ENCODE measurements at regions not wholly inside any gene's neighbourhood (a gene's known extent, or its start where the extent isn't known, plus 50 kb on each side); places are given as distances from the start of the nearest gene placed in this dataset.

- Histone ChIP-seq H2AK5ac (ENCODE audit: low read depth, low read length) (no peak overlapping the region), H3K4me1 (replicated peaks in 1 of 4; ENCODE audit: control insufficient read depth in 3 of 4, insufficient read depth in 4 of 4, low read length in 3 of 4) (peaks cover 0 to 6% (median 0%) of the 10 kb centered on the region in 4 experiments; a peak in 2 of 7 replicates), H2AFZ (ENCODE audit: low read length) (no peak overlapping the region), H3K56ac (replicated peaks; ENCODE audit: insufficient read length, low read depth, low read length) (no peak overlapping the region), H3K79me1 (ENCODE audit: low read depth, low read length) (no peaks in the 10 kb centered on the region), H3K14ac (ENCODE audit: insufficient read length) (no peak overlapping the region), H4K5ac (ENCODE audit: insufficient read length, low read depth, low read length) (no peak overlapping the region), H2BK5ac (ENCODE audit: low read depth, low read length) (no peak overlapping the region), H3K4me3 (ENCODE audit: extremely low read depth in 1 of 4, insufficient read depth in 2 of 4, low read depth in 3 of 4, low read length in 4 of 4) (no peak overlapping the region), H3K4me2 (ENCODE audit: insufficient read depth in 1 of 2, low read depth in 2 of 2, low read length in 2 of 2) (no peak overlapping the region), H4K8ac (ENCODE audit: extremely low read depth, insufficient read depth, low read length) (no peak overlapping the region), H3K9ac (replicated peaks in 1 of 4; ENCODE audit: extremely low read depth in 1 of 4, low read depth in 3 of 4, low read length in 3 of 4) (no peak overlapping the region), H2BK12ac (ENCODE audit: low read depth, low read length) (no peak overlapping the region), H3K36me3 (ENCODE audit: control insufficient read depth in 2 of 4, insufficient read depth in 4 of 4, low read length in 3 of 4) (no peaks in the 10 kb centered on the region), H3K9me3 (ENCODE audit: insufficient read depth in 2 of 2, low read depth in 1 of 2, low read length in 1 of 2) (no peaks in the 10 kb centered on the region), H2BK120ac (replicated peaks; ENCODE audit: low read depth, low read length) (no peak overlapping the region), H2BK20ac (ENCODE audit: low read length) (no peak overlapping the region), H3K79me2 (ENCODE audit: control insufficient read depth in 1 of 2, insufficient read depth in 2 of 2, low read length in 2 of 2) (no peaks in the 10 kb centered on the region), H4K91ac (replicated peaks; ENCODE audit: insufficient read length, low read length) (no peak overlapping the region), H3K27ac (ENCODE audit: low read depth, low read length) (no peak overlapping the region), H3K23ac (ENCODE audit: insufficient read length) (no peak overlapping the region), H3K4ac (replicated peaks; ENCODE audit: insufficient read length, low read depth, low read length) (no peak overlapping the region), H3K18ac (ENCODE audit: extremely low read depth, low read length) (no peak overlapping the region), H4K20me1 (replicated peaks in 1 of 2; ENCODE audit: control insufficient read depth in 1 of 2, insufficient read depth in 2 of 2, low read length in 2 of 2) (no peaks in the 10 kb centered on the region), H3K23me2 (ENCODE audit: low read depth, low read length) (no peaks in the 10 kb centered on the region), H2BK15ac (ENCODE audit: low read length) (no peak overlapping the region), H3K27me3 (replicated peaks in 1 of 4; ENCODE audit: control insufficient read depth in 3 of 4, extremely low read depth in 1 of 4, insufficient read depth in 3 of 4, low read length in 3 of 4) (no peaks in the 10 kb centered on the region)
- FAIRE-seq: no peak
- ChIA-PET POLR2A (ENCODE audit: partially characterized antibody) (no interaction called here), CTCF (ENCODE audit: partially characterized antibody) (interaction anchor here (1.1 to 1.2 kb wide), 2 partner anchors 99 to 207 kb away, joined by 3 read pairs; no protein-coding TSS in a partner anchor)
- WGBS, 2 experiments (ENCODE audit: extremely low coverage in 1 of 2, insufficient coverage in 1 of 2, insufficient read length in 1 of 2, insufficient replicate concordance in 2 of 2, low coverage in 1 of 2, low lambda C conversion rate in 2 of 2, missing lambda C conversion rate in 1 of 2): 85% methylated on average over 5 of the region's 5 CpGs; no CpG with 5 or more reads in 1 of the 2 experiments
- DNase-seq (ENCODE audit: low read depth in 1 of 2, low spot score in 2 of 2): no peak
- no peak for TF ChIP-seq GABPA (IDR thresholded peaks at IDR 0.05; ENCODE audit: borderline replicate concordance, insufficient read depth, low read length)
- TF ChIP-seq FOSL1 (IDR thresholded peaks at IDR 0.05; ENCODE audit: insufficient read depth, low read depth, low read length): no peak
- no peak for TF ChIP-seq TCF12 (IDR thresholded peaks at IDR 0.05; ENCODE audit: low read depth, low read length)
- no peak for TF ChIP-seq CREB1 (IDR thresholded peaks at IDR 0.05)
- no peak for TF ChIP-seq SP2 (IDR thresholded peaks at IDR 0.05; ENCODE audit: low read length)
- TF ChIP-seq TBP (IDR thresholded peaks at IDR 0.05; ENCODE audit: low read depth, low read length): no peak
- TF ChIP-seq NRF1 (IDR thresholded peaks at IDR 0.05; ENCODE audit: low read depth, low read length): no peak
- TF ChIP-seq MAX (IDR thresholded peaks at IDR 0.05): no peak
- TF ChIP-seq ATF2 (IDR thresholded peaks at IDR 0.05; ENCODE audit: low read length): no peak
- no peak for TF ChIP-seq SAP30 (IDR thresholded peaks at IDR 0.05; ENCODE audit: insufficient read depth, insufficient replicate concordance, low read length)
- no peak for TF ChIP-seq CEBPB (IDR thresholded peaks at IDR 0.05; ENCODE audit: low read depth, low read length)
- no peak for TF ChIP-seq ATF3 (IDR thresholded peaks at IDR 0.05; ENCODE audit: insufficient read depth, low read depth, low read length)
- no peak for TF ChIP-seq TAF7 (optimal IDR thresholded peaks at IDR 0.05; ENCODE audit: borderline replicate concordance, low read depth, low read length)
Observed at GRCh38 chr1:113248494-113248893, 141.8 kb upstream of the MAGI3 start.

All from H1 (cell line).